RCC 7860 (cell line): ENCODE measurements at regions not wholly inside any gene's neighbourhood (a gene's known extent, or its start where the extent isn't known, plus 50 kb on each side); places are given as distances from the start of the nearest gene placed in this dataset.

Experiments
- DNase-seq: peaks from one replicate; pipeline ENCODE4 v3.0.0-alpha.2; 2015; ENCODE audit warnings: low spot score
- FAIRE-seq: peaks from 2 replicates; lab custom pipeline; 2012; peaks lifted over from hg19 to GRCh38; lab: Jason Lieb, UNC

DNA sequence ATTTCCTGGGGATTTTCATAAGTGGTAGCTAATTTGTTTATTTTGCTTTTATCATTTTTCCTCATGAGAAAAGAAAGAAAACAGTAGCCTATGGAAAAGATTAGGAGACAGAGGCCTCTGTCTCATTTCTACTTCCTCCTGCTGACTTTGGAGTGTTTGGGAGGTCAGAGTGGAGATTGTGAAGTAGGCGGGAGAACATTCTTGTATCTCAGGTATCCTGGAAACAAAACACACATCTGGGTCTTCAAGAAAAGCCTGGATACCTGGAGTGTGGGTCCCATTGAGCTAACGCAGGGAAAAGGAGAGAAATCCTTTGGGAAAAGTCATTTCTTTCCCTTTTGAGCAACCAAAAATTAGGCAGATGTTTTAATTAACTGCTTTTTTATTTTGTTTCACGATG lies 161.5 kb upstream of the DMAC1 start:
- no peak for FAIRE-seq
- no peak for DNase-seq

DNA sequence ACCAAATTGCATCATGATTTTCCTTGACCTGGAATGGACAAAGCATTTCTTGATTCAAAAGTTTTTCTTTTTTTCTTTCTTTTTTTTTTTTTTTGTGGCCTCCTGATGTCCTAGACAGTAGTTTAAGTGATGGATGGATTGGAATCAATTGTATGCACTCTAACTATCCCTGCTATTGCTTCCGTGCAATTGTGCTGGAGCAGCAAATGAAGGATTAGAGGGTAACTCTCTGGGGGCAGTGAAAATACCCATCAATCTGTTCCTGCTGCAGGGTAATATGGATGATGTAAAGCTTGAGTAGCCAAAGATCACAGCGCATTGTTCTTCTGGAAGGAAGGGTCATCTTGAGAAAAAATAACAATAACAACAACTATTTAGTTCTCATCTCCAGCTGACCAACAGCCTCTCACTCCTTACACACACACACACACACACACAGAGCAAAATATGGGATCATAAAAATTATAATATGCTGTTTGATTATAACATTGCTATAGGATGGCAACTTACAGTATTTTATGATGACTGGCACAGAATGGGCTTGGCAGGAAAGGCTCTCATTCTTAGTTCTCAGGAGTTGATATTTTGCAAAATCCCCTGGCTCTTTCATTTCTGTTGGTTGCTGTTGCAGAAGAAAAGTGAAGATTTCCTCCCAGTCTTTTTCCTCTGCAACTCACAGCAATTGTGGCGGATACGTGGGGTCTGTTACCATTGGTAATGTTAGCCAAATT lies 160.9 kb upstream of the DMAC1 start:
- DNase-seq (no peak), FAIRE-seq (no peak)

DNA sequence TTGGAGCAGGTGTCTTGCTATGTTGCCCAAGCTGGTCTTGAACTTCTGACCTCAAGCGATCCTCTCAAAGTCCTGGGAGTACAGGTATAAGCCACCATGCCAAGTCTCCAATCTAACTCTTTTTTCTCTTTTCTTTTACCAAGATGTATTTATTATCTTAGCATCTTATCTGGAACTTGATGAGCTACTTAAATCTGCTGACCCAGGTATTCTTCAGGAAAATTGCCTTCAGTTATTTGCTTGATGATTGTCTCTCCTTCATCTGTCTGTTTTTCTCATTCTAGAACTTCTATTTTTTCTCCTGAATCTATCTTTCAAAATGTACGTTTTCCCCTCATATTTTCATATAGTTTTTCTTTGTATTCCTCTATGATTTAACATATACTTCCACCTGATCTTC lies 158.2 kb upstream of the DMAC1 start:
- FAIRE-seq (no peak), DNase-seq (no peak)

DNA sequence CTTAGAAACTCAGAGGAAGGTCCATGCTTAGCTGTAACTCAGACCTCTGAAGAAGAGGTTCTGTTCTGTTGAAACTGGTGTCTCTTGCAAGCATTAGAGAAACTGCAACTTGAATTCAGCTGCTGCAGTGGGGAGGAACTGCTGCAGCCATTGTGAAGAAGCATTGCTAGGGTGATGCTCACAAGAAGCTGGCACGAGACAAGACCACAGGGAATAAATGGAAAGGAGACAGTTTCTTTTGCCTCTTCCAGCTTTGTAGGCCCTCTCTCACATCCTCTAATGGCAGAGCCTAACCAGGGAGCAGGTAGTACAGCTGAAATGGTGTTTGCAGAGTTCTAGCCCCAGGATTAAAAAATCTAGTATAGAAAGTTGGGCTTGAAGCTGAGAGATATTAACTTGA lies 148.0 kb upstream of the DMAC1 start:
- DNase-seq (no peak), FAIRE-seq (no peak)

DNA sequence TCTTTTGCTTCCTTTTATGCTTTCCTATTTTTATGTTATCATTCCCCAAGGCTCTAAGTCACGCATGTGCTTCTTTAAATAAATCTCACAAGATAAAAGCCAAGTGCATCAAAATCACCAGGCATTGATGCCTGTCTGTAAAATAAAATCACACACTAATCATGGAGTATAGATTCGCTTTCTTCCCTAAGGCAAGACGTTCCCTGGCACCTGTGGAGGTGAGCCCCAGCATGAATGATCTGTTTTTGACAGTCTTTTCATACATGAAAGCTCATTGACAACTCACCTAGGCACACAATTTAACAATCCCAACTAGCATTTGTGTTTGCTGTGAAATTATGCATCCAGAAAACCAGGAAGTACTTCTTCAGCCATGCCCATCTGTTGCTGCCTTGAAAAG lies 146.9 kb upstream of the DMAC1 start:
- FAIRE-seq (no peak), DNase-seq (no peak)

DNA sequence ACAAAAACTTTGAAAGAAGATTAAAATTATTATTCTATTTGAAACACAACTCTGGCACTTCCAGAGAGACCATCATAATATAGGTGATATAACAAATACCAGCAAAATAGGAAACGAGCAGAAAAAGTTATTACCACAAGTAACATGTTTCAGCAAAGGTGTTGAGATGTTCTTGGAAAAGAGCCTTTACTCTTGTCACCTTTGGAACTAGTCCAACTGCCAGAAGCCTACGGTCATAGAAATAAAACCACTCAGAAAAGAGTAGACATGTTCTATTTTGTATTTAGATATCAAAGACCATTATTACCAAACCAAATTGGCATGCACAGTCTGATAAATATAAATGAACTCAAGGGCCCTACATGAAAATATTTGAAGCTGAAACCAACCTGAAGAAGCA lies 145.0 kb upstream of the DMAC1 start:
- DNase-seq: no peak
- no peak for FAIRE-seq

DNA sequence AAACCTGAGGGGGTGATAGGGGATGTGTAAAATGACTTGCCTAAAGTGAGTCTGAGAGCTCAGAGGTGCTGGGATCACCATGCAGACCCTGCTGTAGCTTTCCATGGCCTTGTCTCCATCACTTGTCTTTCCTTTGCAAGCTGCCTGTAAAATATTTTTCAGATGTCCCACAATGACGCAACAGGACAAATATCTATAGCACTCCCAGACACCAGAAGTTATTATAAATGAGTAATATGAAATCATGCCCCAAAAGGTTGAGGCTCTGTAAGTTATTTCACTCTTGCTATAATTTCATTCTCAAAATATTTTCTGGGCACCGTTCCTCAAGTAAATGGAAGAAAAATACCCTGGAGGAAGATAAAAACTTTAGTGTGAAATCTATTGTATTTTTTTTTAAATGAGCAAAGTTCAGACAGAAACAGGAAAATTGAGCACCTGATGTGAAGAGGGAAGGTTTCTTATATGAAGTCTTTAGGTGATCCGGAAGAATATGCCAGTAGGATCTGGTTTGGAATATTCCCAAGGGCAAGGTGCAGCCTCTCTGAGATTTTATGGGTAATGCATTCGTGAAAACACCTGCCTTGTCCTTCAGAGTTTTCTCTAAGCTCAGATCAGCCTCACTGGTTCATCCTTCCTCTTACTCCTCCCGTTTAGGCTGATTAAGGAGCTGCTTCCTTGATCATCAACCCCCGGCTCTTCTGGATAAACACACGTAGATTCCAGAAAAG lies 138.3 kb upstream of the DMAC1 start:
- no peak for FAIRE-seq
- no peak for DNase-seq

DNA sequence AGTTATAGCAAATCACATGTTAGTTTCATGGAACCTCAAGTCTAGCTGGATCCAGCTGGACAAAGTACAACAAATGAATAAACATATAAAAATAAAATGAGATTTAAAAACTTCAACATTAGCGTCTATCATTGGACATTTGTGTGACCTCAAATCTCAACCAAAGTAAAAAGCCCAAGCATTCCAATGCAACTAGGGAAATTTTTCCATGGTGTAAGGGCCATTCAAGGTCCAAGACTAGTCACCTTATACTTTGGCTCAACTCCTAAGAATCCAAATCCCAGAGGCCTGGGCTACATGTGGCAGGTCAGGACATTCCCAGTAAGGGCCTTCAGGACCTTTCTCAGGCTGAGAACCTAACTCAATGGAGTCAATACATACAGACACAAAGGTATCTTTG lies 137.4 kb upstream of the DMAC1 start:
- DNase-seq (no peak), FAIRE-seq (no peak)

DNA sequence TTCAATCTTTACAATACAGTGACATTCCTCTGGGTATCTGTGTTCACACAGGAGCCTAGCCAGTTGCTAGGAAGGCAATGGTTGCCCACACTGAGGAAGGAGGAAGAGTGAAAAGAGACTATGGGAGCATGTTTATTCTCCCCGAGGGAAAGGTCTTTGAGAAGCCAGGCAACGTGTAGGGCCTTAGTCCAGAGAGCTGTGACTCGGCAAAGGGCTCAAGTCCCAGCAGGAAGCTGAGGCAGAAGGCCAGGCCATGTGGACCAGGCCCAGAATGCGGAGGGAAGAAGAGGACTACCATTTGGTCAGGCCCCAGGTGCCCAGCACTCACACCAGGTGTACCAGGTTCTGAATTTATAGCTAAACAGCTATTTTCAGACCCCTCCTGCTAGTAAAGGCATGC lies 136.6 kb upstream of the DMAC1 start:
- no peak for DNase-seq
- no peak for FAIRE-seq

DNA sequence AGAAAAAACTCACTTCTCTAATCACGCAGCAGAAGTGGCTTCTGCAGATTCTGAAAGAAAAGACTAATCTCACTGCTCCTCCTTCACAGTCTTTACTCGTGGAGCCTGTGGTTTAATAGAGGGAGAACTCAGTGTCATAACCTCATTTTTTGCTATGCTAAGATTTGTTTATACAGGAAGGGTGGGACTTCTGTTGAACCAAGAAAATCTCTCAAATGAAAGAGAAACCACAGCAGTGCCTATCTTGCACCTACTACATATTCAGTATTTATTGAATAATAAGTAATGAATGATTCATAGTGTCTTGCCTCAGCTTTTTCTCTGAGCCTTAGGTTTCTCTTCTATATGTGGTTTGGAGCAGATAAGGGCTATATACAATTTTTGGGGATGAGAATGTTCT lies 136.1 kb upstream of the DMAC1 start:
- no peak for FAIRE-seq
- no peak for DNase-seq

DNA sequence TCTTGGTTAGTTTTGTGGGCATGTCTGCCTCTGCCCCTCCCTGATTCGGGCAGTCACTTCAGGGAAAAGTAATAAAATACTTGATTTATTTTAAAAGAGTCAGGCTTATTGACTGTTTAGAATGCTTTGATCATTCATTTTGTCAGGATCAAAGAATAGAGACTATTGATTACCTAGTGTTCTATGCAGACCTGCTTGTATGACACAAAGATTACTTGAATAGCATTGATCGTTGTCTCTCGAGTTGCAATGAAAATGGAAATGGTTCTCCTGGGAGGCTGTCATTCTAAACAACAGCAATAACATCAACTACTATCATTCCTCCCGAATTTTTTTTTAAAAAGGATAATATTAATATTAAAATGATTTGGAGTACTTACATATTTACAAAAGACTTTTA lies 133.2 kb upstream of the DMAC1 start:
- FAIRE-seq: no peak
- DNase-seq: no peak

DNA sequence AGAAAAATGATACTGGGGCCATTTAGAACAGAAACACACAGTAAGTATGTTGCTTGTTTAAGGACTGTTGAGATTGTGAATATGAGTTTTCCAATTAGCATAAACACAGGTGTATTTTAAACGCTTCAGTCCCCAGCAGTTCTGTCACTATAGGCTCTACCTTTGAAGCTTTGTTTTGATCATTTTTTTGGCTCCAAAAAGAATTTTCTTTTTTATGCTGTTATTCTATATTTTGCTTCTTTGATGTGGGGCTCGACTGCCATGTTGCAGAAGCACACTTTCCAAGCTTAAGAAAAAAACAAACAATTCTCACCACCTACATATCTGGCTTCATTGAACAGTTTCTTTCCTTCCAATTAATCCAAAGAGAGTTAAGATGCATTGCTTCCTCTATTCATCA lies 131.0 kb upstream of the DMAC1 start:
- DNase-seq: no peak
- no peak for FAIRE-seq

DNA sequence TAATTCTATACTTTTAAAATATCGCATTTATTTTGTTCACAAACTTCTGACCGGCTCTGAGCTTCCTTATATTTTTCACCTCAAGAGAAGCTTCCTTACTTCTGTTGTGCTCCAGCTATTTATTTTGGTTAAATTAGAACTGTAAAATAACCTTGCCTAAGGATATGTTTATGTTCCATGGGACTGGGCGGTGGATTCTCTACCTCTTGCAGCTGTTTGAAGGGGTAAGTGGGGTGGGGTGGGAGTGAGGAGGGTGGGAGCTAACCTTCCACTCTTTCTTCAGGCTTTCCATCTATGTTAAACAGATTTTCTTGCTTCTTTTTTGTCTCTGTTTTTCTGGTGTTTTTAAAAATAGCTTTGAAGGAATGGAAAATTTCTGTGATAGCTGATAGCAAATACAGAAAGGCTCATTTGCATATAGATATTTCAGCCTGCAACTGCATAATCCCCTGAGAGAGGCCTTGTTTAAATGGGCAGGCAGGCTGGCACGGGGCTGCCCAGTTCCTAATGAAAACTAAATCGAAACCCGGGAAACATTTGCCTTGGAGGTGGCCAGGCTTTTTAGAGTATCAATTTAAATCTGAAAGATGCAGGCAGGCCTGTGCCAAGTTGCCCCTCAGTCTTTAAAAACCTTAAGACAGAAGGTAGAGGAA lies 122.1 kb upstream of the DMAC1 start:
- FAIRE-seq (no peak), DNase-seq (no peak)

DNA sequence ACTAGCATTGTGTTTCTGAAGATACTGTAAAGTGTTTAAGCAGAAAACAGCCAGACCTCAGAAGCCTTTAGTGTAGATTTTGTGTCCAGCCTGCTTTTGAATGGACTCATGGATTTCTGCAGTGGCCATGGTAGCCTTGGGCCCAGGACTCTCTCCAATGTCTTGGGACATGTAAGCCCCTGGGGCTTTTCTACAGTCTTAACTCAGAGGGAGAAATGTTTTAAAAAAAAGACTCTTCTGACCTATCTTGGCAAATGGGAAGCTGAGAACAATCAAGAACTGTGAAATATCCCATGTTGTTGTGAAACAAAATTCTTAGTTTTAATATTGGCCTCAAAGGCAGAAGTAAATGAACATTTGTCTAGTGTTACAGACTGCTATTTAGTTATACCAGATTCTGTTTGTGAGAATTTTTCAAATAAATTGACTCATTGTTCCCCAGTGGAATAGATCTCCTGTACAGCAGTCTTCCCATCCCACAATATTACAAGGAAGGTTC lies 112.5 kb upstream of the DMAC1 start:
- DNase-seq: no peak
- FAIRE-seq: no peak

DNA sequence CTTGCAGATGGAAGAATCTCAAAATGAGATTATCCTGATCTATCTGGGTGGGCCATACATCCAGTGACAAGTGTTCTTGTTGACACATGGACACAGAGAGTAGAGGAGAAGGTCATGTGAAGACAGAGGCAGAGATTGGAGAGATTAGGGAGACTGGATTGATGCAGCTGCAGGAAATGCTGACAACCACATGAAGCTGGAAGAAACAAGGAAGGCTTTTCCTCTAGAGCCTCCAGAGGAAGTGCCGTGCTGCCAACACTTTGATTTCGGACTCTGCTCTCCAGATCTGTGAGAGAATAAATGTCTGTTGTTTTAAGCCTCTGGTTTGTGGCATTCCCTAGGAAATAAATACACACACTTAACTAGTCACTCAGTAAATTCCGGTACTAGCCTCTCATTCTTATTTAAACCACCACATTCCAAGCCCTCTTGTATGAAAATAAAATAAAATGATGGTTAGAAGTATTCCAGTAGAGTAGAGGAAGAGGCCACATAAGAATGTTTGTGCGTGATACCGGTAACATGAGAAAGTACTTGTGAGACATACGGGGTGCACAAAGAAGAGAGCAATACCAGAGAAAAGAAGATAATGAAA lies 110.9 kb upstream of the DMAC1 start:
- DNase-seq: no peak
- FAIRE-seq: no peak

DNA sequence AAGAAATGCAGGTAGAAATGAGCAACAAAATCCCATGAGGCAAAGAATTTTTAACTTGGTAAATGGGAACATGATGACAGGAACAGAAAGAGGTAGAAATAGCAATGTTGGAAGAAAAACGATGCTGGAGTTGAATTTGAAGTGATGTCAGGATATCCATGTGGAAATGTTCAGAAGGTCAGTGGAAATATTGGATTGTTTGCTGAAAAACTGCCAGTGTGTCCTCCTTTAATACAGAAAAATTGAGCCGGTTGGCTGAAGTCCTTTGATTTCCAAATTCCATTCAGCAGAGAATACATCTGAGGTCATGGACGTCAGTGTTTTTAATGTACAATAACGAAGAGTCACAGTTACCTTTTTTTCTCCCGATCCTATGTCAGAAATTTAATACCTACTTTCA lies 110.0 kb upstream of the DMAC1 start:
- FAIRE-seq: no peak
- no peak for DNase-seq

DNA sequence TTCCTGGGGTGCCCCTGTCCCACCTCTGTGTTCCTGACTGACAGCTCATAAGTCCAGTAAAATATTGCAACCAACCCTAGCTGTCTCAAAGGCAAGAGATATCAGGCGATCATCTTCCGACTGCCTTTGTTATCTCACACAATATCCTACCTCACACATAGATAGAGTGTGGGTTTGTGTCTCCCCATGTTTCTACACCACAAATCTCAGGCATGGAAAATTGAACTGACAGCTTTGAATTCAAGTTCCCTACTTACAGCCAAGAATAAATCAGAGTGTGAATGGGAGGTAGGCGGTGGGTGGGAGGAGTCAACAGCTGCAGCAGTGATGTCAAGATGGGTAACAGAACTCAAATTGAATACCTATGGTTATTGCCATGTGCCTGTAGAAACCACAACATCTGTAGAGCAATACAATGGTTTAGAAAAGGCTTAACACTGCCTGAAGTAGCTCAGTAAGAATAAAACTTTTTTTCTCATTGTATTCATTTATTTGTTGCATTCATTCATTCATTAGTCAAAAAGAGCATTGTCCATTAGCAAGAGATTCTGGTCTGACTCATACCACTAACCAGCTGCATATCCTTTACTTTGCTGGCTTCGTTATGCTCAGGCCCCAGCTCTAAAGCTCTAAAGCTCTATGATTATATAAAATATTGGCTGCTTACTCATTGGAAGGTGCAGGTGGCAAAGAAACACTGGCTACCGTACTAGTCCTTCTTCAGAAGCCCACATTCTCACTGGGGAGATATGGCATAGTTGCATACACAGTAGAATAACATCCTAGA lies 108.2 kb upstream of the DMAC1 start:
- FAIRE-seq (no peak), DNase-seq (no peak)

DNA sequence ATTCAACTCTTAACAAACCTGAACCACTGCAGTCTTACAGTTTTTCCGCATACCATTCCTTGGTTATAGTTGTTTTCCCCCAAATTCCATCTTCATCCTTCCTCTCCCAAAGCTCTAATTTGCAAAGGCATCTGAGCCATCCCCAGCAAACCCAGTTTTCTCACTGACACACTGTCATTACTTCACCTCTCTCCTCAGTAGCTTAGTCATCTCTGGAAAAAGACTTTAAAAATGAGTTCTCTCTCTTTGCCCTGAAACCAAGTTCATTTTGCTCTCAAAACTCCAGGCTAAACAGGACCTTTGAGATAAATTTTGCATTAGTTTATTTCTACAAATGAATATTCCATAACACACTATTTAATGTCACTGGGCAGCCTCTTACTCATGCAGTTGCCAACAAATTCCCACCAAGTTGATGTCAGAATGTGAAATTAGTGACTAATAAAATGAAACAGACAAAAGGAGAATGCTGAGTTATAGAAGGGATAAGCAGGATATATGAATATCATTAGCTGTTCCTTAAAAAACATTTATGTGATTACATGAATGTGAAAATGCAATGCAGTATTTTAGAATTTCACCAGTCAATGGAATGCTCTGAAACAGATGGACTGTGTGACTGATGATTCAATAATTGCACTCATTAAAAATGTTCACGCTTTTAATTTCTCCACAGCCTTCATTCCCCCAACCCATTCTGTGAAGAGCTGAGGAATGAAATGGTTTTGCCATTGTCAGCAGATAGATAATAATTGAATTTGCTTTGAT lies 107.4 kb upstream of the DMAC1 start:
- DNase-seq (no peak), FAIRE-seq (no peak)

DNA sequence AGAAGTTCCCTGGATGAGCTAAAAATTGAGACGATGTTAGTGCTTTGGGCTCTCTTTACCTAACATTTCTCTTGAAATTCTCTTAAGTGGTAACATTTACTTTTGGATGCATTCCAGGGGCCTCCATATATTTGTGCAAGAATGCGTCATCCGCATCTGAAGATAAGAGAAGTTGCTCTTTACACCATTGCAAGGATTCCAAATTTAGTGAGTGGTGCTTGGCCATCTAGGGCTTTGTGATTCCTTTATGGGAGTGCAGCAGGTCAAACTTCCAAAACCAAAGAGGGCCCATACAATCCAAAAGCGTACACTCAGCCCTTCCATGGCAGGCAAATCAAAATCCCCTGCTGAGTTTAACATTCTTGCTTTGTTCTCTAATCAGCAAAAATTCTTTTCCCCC lies 102.0 kb upstream of the DMAC1 start:
- DNase-seq: no peak
- no peak for FAIRE-seq

DNA sequence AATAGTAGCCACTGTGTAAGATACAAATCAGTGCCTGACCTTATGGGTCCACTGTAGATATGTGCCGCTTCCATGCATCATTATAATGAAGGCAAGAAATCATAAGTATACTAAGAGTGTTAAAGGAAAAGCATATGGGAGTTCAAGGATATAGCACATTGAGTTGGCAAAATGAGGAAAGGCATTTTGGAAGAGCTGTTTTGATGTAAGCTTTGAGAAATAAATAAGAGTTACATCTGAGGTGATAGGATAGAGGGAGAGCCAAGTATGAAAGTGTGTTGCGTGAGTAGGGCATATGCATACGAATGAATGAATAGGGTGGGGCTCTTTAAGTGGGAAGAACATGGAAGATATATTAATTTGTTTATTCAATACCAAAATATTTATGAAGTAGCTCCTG lies 101.0 kb upstream of the DMAC1 start:
- FAIRE-seq: no peak
- no peak for DNase-seq
